ENCODE measurements at regions not wholly inside any gene's neighbourhood (a gene's known extent, or its start where the extent isn't known, plus 50 kb on each side); places are given as distances from the start of the nearest gene placed in this dataset.

- TF ChIP-seq CTCF (IDR thresholded peaks at IDR 0.05) = no peak
- TF ChIP-seq EP300 (IDR thresholded peaks at IDR 0.05) = no peak
These were observed 1118.3 kb downstream of the C4orf33 start for GRCh38 chr4:130214268-130214667.

All from gastroesophageal sphincter (tissue), 3 donors.